Sigmoid colon (tissue), 6 donors: ENCODE measurements at regions not wholly inside any gene's neighbourhood (a gene's known extent, or its start where the extent isn't known, plus 50 kb on each side); places are given as distances from the start of the nearest gene placed in this dataset.

ENCODE experiments used
- DNase-seq: peaks from one replicate; pipeline ENCODE4 v3.0.0-alpha.2; 2019
- H3K27ac ChIP-seq, 4 donors: fragments of 200-600 bp; sonication (generic); one replicate each; pipeline ENCODE4 v1.5.1; 2016 to 2019; ENCODE audit warnings: mild to moderate bottlenecking in 1 of 4
- H3K27me3 ChIP-seq, 3 donors: fragments of 200-600 bp; sonication (generic); one replicate each; pipeline ENCODE4 v1.5.1; 2019; ENCODE audit warnings: mild to moderate bottlenecking in 1 of 3
- H3K36me3 ChIP-seq, 4 donors: fragments of 200-600 bp; sonication (generic); one replicate each; pipeline ENCODE4 v1.5.1; 2016 to 2019
- H3K4me1 ChIP-seq, 4 donors: fragments of 200-600 bp; sonication (generic); one replicate each; pipeline ENCODE4 v1.5.1; 2017 to 2019
- H3K4me3 ChIP-seq, 4 donors: fragments of 200-600 bp; sonication (generic); one replicate each; pipeline ENCODE4 v1.5.1; 2017 to 2019; ENCODE audit warnings: mild to moderate bottlenecking in 2 of 4, moderate library complexity in 1 of 4
- H3K9me3 ChIP-seq, 4 donors: fragments of 200-600 bp in 3 of 4; sonication (generic) in 3 of 4; one replicate each; pipeline versions ENCODE4 v1.5.1 to v1.6.1; 2013 to 2019
- EP300 ChIP-seq, 4 donors: sonication (generic); formaldehyde crosslinking; IDR thresholded peaks; one replicate each; pipeline ENCODE4 v1.6.1; 2017; ENCODE audit warnings: antibody characterized with exemption in 4 of 4
- POLR2A ChIP-seq, 2 donors: fragments of 450-650 bp; IDR thresholded peaks; one replicate each; pipeline ENCODE4 v1.6.1; 2016; ENCODE audit warnings: antibody characterized with exemption in 2 of 2, mild to moderate bottlenecking in 2 of 2, moderate library complexity in 2 of 2
- POLR2AphosphoS5 ChIP-seq, 4 donors: sonication (generic); formaldehyde crosslinking; IDR thresholded peaks; one replicate each; pipeline ENCODE4 v1.6.1; 2017; ENCODE audit warnings: antibody characterized with exemption in 4 of 4
- WGBS, 2 donors: extraction: QIAGEN DNeasy Blood & Tissue Kit; methylation state at CpG; one replicate each; pipeline ENCODE4 v1.1.7; 2013; 5-methylcytosine and 5-hydroxymethylcytosine counted together
- intact Hi-C: fragments of 100-400 bp; cut with DNase I; formaldehyde crosslinking; loops from one replicate; pipeline ENCODE4 v1.15.1; 2023
- TF ChIP-seq, protein P1 (sequence below), 4 experiments: fragments of 450-650 bp in 3 of 4; fragments of 200-600 bp in 1 of 4; IDR thresholded peaks; one replicate each; pipeline ENCODE4 v1.5.1; 2016 to 2019; ENCODE audit warnings: antibody characterized with exemption in 4 of 4, mild to moderate bottlenecking in 3 of 4, moderate library complexity in 2 of 4
- donor health status: healthy with polysubstance abuse.
- donor health status: healthy.

DNA sequence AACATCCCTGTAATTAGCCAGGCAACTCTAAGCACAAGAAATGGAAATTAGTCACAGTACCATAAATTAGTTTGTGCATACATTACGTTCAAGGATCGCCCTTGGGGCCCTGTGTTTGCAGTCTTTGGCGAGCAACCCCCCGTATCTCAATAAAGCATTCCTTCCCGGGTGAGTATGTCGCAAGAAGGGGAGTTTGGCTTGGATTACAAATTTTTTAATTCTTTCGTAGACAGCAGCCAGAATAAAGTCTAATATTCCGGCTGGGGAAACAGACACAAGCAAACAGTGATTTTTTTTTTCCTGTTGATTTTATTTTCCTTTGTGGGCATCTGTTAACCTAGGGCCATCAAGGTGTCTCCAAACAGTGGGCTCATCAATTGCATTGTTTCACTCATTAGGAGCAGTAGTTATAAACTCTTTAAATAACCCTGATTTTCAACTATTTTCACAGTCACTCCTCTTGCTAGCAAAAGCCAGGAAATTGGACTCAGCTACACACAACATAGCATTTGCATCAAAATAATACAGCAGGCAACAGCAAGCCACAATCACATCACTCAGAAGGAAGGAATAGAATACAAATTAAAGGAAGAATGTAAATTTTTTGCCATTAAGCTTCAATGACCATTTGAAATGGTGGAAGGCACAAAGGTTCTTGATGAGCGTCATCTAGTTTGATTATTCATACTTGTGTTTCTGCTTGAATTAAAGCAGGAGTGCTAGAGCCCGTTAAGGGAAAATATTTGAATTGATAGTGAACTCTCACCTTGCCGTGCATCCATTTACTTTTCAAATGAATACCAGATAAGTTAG lies 85.3 kb downstream of the LINC00237 start:
- Histone ChIP-seq H3K27me3 (peaks cover 0 to 36% (median 12%) of the 10 kb centered on the region in 3 donors), H3K9me3 (no peaks in the 10 kb centered on the region), H3K36me3 (no peaks in the 10 kb centered on the region), H3K27ac (no peak overlapping the region), H3K4me3 (no peak overlapping the region), H3K4me1 (no peaks in the 10 kb centered on the region)
- intact Hi-C loops, result no loop called here
- WGBS, 2 donors, result 49 to 57% methylated on average over 11 of the region's 11 CpGs
- no peak for DNase-seq
- TF ChIP-seq POLR2A (IDR thresholded peaks at IDR 0.05), result no peak
- no peak for TF ChIP-seq POLR2AphosphoS5 (IDR thresholded peaks at IDR 0.05)
- TF ChIP-seq EP300 (IDR thresholded peaks at IDR 0.05), result no peak
- TF ChIP-seq, protein P1, sequence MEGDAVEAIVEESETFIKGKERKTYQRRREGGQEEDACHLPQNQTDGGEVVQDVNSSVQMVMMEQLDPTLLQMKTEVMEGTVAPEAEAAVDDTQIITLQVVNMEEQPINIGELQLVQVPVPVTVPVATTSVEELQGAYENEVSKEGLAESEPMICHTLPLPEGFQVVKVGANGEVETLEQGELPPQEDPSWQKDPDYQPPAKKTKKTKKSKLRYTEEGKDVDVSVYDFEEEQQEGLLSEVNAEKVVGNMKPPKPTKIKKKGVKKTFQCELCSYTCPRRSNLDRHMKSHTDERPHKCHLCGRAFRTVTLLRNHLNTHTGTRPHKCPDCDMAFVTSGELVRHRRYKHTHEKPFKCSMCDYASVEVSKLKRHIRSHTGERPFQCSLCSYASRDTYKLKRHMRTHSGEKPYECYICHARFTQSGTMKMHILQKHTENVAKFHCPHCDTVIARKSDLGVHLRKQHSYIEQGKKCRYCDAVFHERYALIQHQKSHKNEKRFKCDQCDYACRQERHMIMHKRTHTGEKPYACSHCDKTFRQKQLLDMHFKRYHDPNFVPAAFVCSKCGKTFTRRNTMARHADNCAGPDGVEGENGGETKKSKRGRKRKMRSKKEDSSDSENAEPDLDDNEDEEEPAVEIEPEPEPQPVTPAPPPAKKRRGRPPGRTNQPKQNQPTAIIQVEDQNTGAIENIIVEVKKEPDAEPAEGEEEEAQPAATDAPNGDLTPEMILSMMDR (IDR thresholded peaks at IDR 0.05), result no peak

DNA sequence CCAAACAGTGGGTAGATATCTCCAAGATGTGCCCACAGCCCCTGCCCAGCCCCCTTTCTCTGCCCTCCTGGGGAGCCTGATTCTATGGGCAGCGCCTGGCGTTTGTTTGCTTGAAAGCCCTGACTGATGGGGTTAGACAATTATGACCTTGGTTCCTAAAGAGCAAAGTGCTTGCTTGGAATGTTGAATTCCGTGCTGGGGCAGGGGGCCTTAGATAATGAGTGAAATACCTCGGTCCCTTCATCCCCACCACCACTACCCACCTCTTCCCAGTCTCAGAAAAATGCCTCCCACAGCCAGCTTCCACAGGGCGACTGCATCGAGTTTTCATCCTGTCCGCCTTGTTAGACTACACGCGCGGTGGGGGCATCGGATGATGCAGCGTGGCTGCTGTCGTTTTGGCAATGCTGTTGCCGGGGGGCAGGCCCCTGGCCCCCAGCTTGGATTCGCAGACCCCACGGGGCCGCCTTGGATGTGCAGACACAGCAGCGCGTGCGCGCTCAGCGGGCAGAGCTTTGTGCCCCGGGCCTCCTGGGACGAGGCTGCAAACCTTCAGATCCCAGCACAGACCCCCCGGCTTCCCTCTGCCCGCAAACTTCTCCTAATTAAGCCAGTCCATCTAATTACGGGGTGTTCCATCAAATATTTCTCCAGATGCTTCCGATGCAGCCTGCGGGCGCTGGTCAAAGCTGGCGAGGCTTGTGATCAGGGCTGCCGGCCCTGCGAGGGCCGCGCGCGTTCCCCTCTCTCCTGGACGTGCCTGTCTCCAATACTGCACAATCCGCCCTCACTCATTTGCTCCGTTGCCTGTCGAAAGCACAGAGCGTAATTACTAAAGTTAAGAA lies 86.1 kb downstream of the LINC00237 start:
- Histone ChIP-seq H3K27ac (no peak overlapping the region), H3K9me3 (no peaks in the 10 kb centered on the region), H3K36me3 (no peaks in the 10 kb centered on the region), H3K4me3 (no peak overlapping the region), H3K4me1 (no peaks in the 10 kb centered on the region), H3K27me3 (peaks cover 0 to 36% (median 12%) of the 10 kb centered on the region in 3 donors)
- DNase-seq, result no peak
- 33 to 36% methylated on average over 42 of the region's 42 CpGs for WGBS, 2 donors
- TF ChIP-seq, protein P1 (IDR thresholded peaks at IDR 0.05), result no peak
- TF ChIP-seq POLR2AphosphoS5 (IDR thresholded peaks at IDR 0.05), result no peak
- TF ChIP-seq EP300 (IDR thresholded peaks at IDR 0.05), result no peak
- no peak for TF ChIP-seq POLR2A (IDR thresholded peaks at IDR 0.05)
- intact Hi-C loops, result no loop called here

DNA sequence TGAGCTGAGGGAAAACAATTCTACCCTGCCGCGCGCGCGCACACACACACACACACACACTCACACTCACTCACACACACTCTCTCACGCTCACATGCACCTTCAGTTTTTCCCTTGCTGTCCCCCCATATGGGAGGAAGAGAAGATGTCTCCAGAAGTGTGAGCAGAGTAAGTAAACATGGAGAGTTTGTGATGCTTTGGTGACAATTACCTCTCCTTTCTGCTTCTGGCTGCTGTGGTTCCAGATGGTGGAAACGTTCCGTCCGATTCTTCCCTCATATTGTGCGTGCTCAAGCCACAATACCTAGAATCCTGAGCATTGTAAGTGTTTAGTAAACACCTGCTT lies 86.7 kb downstream of the LINC00237 start:
- no peak for DNase-seq
- Histone ChIP-seq H3K4me3 (no peak overlapping the region), H3K27me3 (peaks cover 0 to 36% (median 12%) of the 10 kb centered on the region in 3 donors), H3K9me3 (no peaks in the 10 kb centered on the region), H3K4me1 (no peaks in the 10 kb centered on the region), H3K36me3 (no peaks in the 10 kb centered on the region), H3K27ac (no peak overlapping the region)
- intact Hi-C loops, result no loop called here
- WGBS, 2 donors, result 76 to 83% methylated on average over 10 of the region's 10 CpGs
- no peak for TF ChIP-seq POLR2AphosphoS5 (IDR thresholded peaks at IDR 0.05)
- no peak for TF ChIP-seq EP300 (IDR thresholded peaks at IDR 0.05)
- TF ChIP-seq POLR2A (IDR thresholded peaks at IDR 0.05), result no peak
- TF ChIP-seq, protein P1 (IDR thresholded peaks at IDR 0.05), result no peak

DNA sequence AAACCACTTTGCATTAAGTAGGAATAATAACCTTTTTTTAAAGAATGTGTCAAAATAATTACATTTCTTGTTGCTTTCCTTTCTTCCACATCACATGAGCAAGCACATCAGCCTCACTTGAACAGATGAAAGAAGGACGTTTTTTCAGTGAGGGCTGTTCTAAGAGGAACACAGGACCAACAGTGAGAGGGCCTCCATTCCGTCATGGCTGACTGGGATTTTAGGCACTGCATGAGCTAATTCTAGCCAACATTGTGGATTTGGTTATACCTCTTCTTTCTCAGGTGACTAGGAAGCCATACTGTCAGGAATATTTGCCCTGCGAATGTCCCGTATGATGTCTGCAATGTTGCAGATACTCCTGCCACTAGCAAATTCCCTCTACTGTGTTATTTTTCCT lies 87.6 kb downstream of the LINC00237 start:
- Histone ChIP-seq H3K4me1 (no peaks in the 10 kb centered on the region), H3K27me3 (peaks cover 0 to 36% (median 12%) of the 10 kb centered on the region in 3 donors), H3K27ac (no peak overlapping the region), H3K36me3 (no peaks in the 10 kb centered on the region), H3K9me3 (no peaks in the 10 kb centered on the region), H3K4me3 (no peak overlapping the region)
- WGBS, 2 donors, result 72 to 80% methylated on average over 4 of the region's 4 CpGs
- TF ChIP-seq, protein P1 (IDR thresholded peaks at IDR 0.05), result no peak
- TF ChIP-seq POLR2AphosphoS5 (IDR thresholded peaks at IDR 0.05) (no peak), EP300 (IDR thresholded peaks at IDR 0.05) (no peak), POLR2A (IDR thresholded peaks at IDR 0.05) (no peak)
- intact Hi-C loops, result no loop called here
- DNase-seq, result no peak
